ENCODE measurements at regions not wholly inside any gene's neighbourhood (a gene's known extent, or its start where the extent isn't known, plus 50 kb on each side); places are given as distances from the start of the nearest gene placed in this dataset.

- DNase-seq, result no peak
Observed at GRCh38 chr1:68551459-68551858, 54.6 kb upstream of the DEPDC1 start.

GRCh38 chr1:68558321-68559026, 61.6 kb upstream of the DEPDC1 start:
- DNase-seq, result no peak

GRCh38 chr1:68565923-68566322, 69.0 kb upstream of the DEPDC1 start:
- DNase-seq, result no peak

- DNase-seq, result no peak
Observed at GRCh38 chr1:68570871-68571270, 74.0 kb upstream of the DEPDC1 start.

GRCh38 chr1:68571454-68572235, 74.8 kb upstream of the DEPDC1 start:
- no peak for DNase-seq

GRCh38 chr1:68585351-68585750, 88.5 kb upstream of the DEPDC1 start:
- no peak for DNase-seq

- no peak for DNase-seq
Observed at GRCh38 chr1:68586766-68587165, 89.9 kb upstream of the DEPDC1 start.

- no peak for DNase-seq
Observed at GRCh38 chr1:68588304-68588703, 91.4 kb upstream of the DEPDC1 start.

GRCh38 chr1:68590473-68590872, 93.6 kb upstream of the DEPDC1 start:
- no peak for DNase-seq

- no peak for DNase-seq
Observed at GRCh38 chr1:68594851-68595250, 98.0 kb upstream of the DEPDC1 start.

- DNase-seq, result no peak
Observed at GRCh38 chr1:68600049-68600661, 103.3 kb upstream of the DEPDC1 start.

- DNase-seq, result no peak
Observed at GRCh38 chr1:68608289-68608688, 111.4 kb upstream of the DEPDC1 start.

- no peak for DNase-seq
Observed at GRCh38 chr1:68615312-68615711, 118.4 kb upstream of the DEPDC1 start.

- no peak for DNase-seq
Observed at GRCh38 chr1:68617942-68618341, 121.1 kb upstream of the DEPDC1 start.

GRCh38 chr1:68620571-68620970, 123.7 kb upstream of the DEPDC1 start:
- DNase-seq, result no peak

GRCh38 chr1:68623700-68624099, 126.8 kb upstream of the DEPDC1 start:
- no peak for DNase-seq

- DNase-seq, result no peak
Observed at GRCh38 chr1:68624233-68624632, 127.4 kb upstream of the DEPDC1 start.

GRCh38 chr1:68625624-68626023, 128.7 kb upstream of the DEPDC1 start:
- no peak for DNase-seq

- no peak for DNase-seq
Observed at GRCh38 chr1:68633141-68633919, 136.4 kb upstream of the DEPDC1 start.

GRCh38 chr1:68644504-68644903, 147.6 kb upstream of the DEPDC1 start:
- DNase-seq, result no peak

GRCh38 chr1:68651115-68651514, 154.2 kb upstream of the DEPDC1 start:
- DNase-seq, result no peak

- DNase-seq, result no peak
Observed at GRCh38 chr1:68653882-68654281, 157.0 kb upstream of the DEPDC1 start.

GRCh38 chr1:68673771-68674170, 176.9 kb upstream of the DEPDC1 start:
- no peak for DNase-seq

Data from NCI-H1694 (cell line).